ENCODE measurements at regions not wholly inside any gene's neighbourhood (a gene's known extent, or its start where the extent isn't known, plus 50 kb on each side); places are given as distances from the start of the nearest gene placed in this dataset.
"Not testable (repeated sequence)": the region's sequence is repeated elsewhere in the genome, so short reads cannot be mapped to it uniquely, and the experiment has no call there.

DNA sequence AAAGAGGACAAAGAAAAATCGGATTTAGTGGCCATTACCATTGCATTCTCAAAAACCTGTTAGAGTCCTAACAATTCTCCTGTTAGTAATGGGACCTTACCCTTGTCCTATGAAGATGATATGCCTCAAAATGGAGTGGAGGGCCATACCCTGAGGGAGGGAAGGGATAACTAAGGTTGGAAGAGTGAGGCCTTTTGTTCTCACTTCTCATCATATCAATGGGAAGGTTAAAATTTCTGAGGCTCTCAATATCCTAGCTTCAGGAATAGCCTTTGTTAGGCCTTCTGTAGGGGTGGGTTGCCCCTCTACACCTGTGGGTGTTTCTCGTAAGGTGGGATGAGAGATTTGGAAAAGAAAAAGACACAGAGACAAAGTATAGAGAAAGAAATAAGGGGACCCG, 109.4 kb upstream of the SGIP1 start:
- DNase-seq, result not testable (repeated sequence)

- DNase-seq, result no peak
Observed at GRCh38 chr1:66426239-66426853, 107.6 kb upstream of the SGIP1 start.

GRCh38 chr1:66430815-66431214, 103.1 kb upstream of the SGIP1 start:
- not testable (repeated sequence) for DNase-seq

DNA sequence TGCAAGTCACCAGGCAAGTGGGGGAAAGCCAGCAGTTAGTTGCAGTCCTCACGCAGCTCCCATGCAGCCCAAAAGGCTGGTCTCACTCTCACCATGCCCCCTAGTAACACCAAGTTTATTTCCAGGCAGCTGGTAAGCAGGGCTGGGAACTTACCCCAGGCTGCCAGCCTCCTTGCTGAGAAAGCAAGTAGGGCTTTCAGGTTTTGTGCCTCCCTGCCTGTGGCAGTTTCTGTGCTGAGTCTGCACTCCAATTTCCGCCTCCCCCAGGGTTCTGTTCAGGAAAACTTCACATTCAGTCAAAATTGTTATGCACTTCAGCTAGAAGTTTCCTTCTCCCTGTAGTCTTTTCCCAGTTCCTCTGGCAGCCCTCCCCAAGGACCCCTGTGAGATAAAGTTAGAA, 102.0 kb upstream of the SGIP1 start:
- no peak for DNase-seq

DNA sequence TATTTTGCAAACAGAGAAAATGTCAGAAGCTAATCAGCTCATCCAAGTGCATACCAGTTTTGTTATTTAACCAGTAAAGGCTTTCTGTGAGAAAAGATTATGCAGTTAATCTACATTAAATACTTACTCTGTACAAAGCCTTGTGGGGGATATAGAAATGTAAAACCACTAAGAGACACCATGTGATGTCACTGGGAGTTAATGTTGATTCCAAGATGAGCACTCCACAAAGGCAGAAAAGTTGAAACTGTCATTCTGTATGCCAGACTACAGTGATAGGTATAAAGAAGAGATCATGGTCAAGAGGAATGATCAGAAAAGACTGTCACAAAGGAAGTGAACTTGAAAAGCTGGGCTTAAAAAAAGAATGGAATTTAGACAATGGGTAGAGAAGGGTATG, 100.3 kb upstream of the SGIP1 start:
- peak; percentile 53 for DNase-seq

GRCh38 chr1:66434096-66434495, 99.9 kb upstream of the SGIP1 start:
- peak; percentile 95 for DNase-seq

GRCh38 chr1:66435541-66435940, 98.4 kb upstream of the SGIP1 start:
- no peak for DNase-seq

- DNase-seq, result peak; percentile 90
Observed at GRCh38 chr1:66436378-66437135, 97.4 kb upstream of the SGIP1 start.

DNA sequence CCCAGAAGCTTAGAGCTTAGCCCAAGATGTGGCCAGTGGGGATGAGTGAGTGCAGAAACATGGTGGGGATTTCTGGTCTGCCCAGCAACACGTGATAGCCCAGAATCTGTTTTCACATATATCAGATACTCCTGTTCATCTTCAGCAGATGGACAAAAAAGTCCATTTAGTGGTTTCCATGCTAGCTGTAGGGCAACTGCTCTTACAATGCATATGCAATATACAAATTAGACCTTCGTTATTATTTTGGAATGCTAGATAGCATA, 96.9 kb upstream of the SGIP1 start:
- DNase-seq, result no peak

GRCh38 chr1:66438062-66438461, 95.9 kb upstream of the SGIP1 start:
- no peak for DNase-seq

- DNase-seq, result no peak
Observed at GRCh38 chr1:66438501-66438900, 95.5 kb upstream of the SGIP1 start.

GRCh38 chr1:66439031-66439740, 94.8 kb upstream of the SGIP1 start:
- peak; percentile 59 for DNase-seq

DNA sequence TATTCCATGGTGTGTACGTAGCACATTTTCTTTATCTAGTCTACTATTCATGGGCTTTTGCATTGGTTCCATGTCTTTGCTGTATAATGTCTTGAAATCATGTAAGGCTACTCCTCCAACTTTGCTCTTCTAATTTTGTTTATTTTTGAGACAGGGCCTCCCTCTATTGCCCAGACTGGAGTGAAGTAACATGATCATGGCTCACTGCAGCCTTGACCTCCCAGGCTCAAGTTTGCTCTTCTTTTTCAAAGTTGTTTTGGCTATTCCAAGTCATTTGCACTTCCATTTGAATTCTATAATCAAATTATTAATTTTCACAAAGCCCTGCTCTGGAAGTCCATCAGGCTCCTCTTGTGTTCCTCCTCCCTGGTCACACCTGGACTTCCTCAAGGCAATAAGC, 90.2 kb upstream of the SGIP1 start:
- no peak for DNase-seq

GRCh38 chr1:66444438-66445265, 89.3 kb upstream of the SGIP1 start:
- DNase-seq, result no peak

GRCh38 chr1:66445492-66446181, 88.3 kb upstream of the SGIP1 start:
- DNase-seq, result no peak

- peak; percentile 76 for DNase-seq
Observed at GRCh38 chr1:66446261-66447001, 87.5 kb upstream of the SGIP1 start.

GRCh38 chr1:66450043-66450514, 83.9 kb upstream of the SGIP1 start:
- peak; percentile 47 for DNase-seq

- DNase-seq, result no peak
Observed at GRCh38 chr1:66450847-66451246, 83.1 kb upstream of the SGIP1 start.

- no peak for DNase-seq
Observed at GRCh38 chr1:66452162-66452561, 81.8 kb upstream of the SGIP1 start.

DNA sequence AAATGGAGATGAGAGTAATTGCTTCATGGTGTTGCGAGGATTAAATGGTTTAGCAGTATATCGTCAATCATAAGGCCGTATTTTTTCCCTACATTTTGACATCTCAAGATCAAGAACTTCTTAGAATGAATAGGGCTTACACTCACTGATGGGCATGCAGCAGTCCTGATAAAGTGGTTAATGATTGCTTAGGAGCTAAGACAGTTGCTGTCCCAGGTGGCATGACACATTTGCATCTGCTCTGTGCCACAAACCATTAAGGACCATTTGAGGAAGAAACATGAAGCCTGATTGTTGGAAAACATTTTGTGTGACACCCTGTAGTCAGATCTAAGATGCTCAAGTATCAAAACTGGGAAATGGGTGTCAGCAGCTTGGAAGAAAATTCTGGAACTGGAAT, 81.0 kb upstream of the SGIP1 start:
- no peak for DNase-seq

- DNase-seq, result no peak
Observed at GRCh38 chr1:66455446-66455845, 78.5 kb upstream of the SGIP1 start.

- DNase-seq, result no peak
Observed at GRCh38 chr1:66460776-66461175, 73.2 kb upstream of the SGIP1 start.
